PC-9 (cell line): ENCODE measurements at regions not wholly inside any gene's neighbourhood (a gene's known extent, or its start where the extent isn't known, plus 50 kb on each side); places are given as distances from the start of the nearest gene placed in this dataset.

ENCODE experiments used
- BruUV-seq: library from RNA; stranded (reverse); fragments of 400-500 nt; replicated peaks from 2 replicates; lab custom pipeline; 2021; lab: Mats Ljungman, UMichigan
- CTCF ChIA-PET: fragments of 300-600 bp; sonication (Branson Sonifier 250); formaldehyde crosslinking; loops from one replicate; lab custom pipeline; 2022; ENCODE audit warnings: antibody characterized with exemption; lab: Charles Lee
- POLR2A ChIA-PET: fragments of 300-600 bp; sonication (Branson Sonifier 250); formaldehyde crosslinking; loops from one replicate; lab custom pipeline; 2022; ENCODE audit warnings: antibody characterized with exemption; ENCODE audit not compliant: unreplicated experiment; lab: Charles Lee
- DNase-seq, 2 experiments: peaks; one replicate each; pipeline versions ENCODE4 v3.0.0 to v3.0.0-alpha.2; 2015 to 2022; ENCODE audit warnings: mixed read lengths in 1 of 2
- H2AFZ ChIP-seq: fragments of 200-600 bp; sonication (generic); 2 replicates; pipeline ENCODE4 v1.8.1; 2017; ENCODE audit warnings: antibody characterized with exemption
- H3F3A ChIP-seq: fragments of 200-600 bp; sonication (generic); 2 replicates; pipeline ENCODE4 v1.8.1; 2017; ENCODE audit warnings: antibody characterized with exemption, mild to moderate bottlenecking, low read depth; ENCODE audit not compliant: insufficient read depth
- H3K27ac ChIP-seq: fragments of 200-600 bp; sonication (generic); 2 replicates; pipeline ENCODE4 v1.6.1; 2016; ENCODE audit warnings: mixed run types
- H3K27me3 ChIP-seq: fragments of 200-600 bp; sonication (generic); 2 replicates; pipeline ENCODE4 v1.6.1; 2016; ENCODE audit warnings: low read depth, mixed run types; ENCODE audit not compliant: insufficient read depth
- H3K36me3 ChIP-seq: fragments of 200-600 bp; sonication (generic); 2 replicates; pipeline ENCODE4 v1.6.1; 2016; ENCODE audit warnings: low read depth, mixed run types
- H3K4me1 ChIP-seq: fragments of 200-600 bp; sonication (generic); replicated peaks from 2 replicates; pipeline ENCODE4 v1.6.1; 2016; ENCODE audit warnings: mixed run types; ENCODE audit not compliant: insufficient read depth
- H3K4me2 ChIP-seq: fragments of 200-600 bp; sonication (generic); 2 replicates; pipeline ENCODE4 v1.6.1; 2017; ENCODE audit warnings: mixed run types
- H3K4me3 ChIP-seq: fragments of 200-600 bp; sonication (generic); 2 replicates; pipeline ENCODE4 v1.6.1; 2016; ENCODE audit warnings: mixed run types
- H3K79me2 ChIP-seq: fragments of 200-600 bp; sonication (generic); 2 replicates; pipeline ENCODE4 v1.6.1; 2017; ENCODE audit warnings: low read depth, mixed run types
- H3K9me2 ChIP-seq: fragments of 200-600 bp; sonication (generic); 2 replicates; pipeline ENCODE4 v1.8.1; 2017; ENCODE audit warnings: mild to moderate bottlenecking; ENCODE audit not compliant: insufficient read depth
- H3K9me3 ChIP-seq: fragments of 200-600 bp; sonication (generic); 2 replicates; pipeline ENCODE4 v1.8.1; 2016; ENCODE audit warnings: low read depth; ENCODE audit not compliant: insufficient read depth
- H4K20me1 ChIP-seq: fragments of 200-600 bp; sonication (generic); 2 replicates; pipeline ENCODE4 v1.8.1; 2017; ENCODE audit not compliant: insufficient read depth
- CTCF ChIP-seq: fragments of 200-600 bp; sonication (generic); conservative IDR thresholded peaks from 2 replicates; pipeline ENCODE4 v1.6.1; 2017; ENCODE audit warnings: mixed run types, antibody characterized with exemption, mild to moderate bottlenecking, moderate library complexity
- EZH2 ChIP-seq: fragments of 200-600 bp; sonication (generic); IDR thresholded peaks from 2 replicates; pipeline ENCODE4 v1.8.0; 2017; ENCODE audit warnings: antibody characterized with exemption, low read depth
- intact Hi-C: fragments of 100-400 bp; cut with micrococcal nuclease; formaldehyde crosslinking; loops from one replicate; pipeline ENCODE4 v1.10.0; 2022; ENCODE audit not compliant: unreplicated experiment

GRCh38 chr16:14354561-14355351 is 275.3 kb downstream of the PARN start:
- H3K4me3 ChIP-seq: no peak overlapping the region
- no peaks in the 10 kb centered on the region for H3K9me2 ChIP-seq
- no peak overlapping the region for H2AFZ ChIP-seq
- no peak overlapping the region for H3K4me2 ChIP-seq
- BruUV-seq: no TSS peak
- TF ChIP-seq EZH2 (no peak), CTCF (no peak)
- no peaks in the 10 kb centered on the region for H3K9me3 ChIP-seq
- H3K27me3 ChIP-seq: no peaks in the 10 kb centered on the region
- no peaks in the 10 kb centered on the region for H4K20me1 ChIP-seq
- POLR2A ChIA-PET: interaction anchor here (0.6 kb wide), 2 partner anchors 132 to 156 kb away, joined by 3 read pairs; no protein-coding TSS in a partner anchor
- peaks cover 20% of the 10 kb centered on the region for H3F3A ChIP-seq
- no peak for DNase-seq
- CTCF ChIA-PET: no interaction called here
- no peak overlapping the region for H3K27ac ChIP-seq
- peaks cover 24% of the 10 kb centered on the region for H3K4me1 ChIP-seq
- H3K36me3 ChIP-seq: no peaks in the 10 kb centered on the region
- H3K79me2 ChIP-seq: no peaks in the 10 kb centered on the region; the same call in 1 of the 2 replicates
- intact Hi-C loops: no loop called here

GRCh38 chr16:14353340-14353739 is 276.7 kb downstream of the PARN start:
- peaks cover 24% of the 10 kb centered on the region for H3K4me1 ChIP-seq
- peaks cover 17% of the 10 kb centered on the region for H3F3A ChIP-seq
- BruUV-seq: no TSS peak
- CTCF ChIA-PET: no interaction called here
- no peaks in the 10 kb centered on the region for H3K9me2 ChIP-seq
- TF ChIP-seq CTCF (no peak), EZH2 (no peak)
- no peaks in the 10 kb centered on the region for H3K9me3 ChIP-seq
- DNase-seq: no peak
- no peaks in the 10 kb centered on the region for H4K20me1 ChIP-seq
- no peak overlapping the region for H3K27ac ChIP-seq
- POLR2A ChIA-PET: no interaction called here
- H3K4me2 ChIP-seq: no peak overlapping the region
- no peaks in the 10 kb centered on the region; the same call in 1 of the 2 replicates for H3K79me2 ChIP-seq
- no peak overlapping the region for H3K4me3 ChIP-seq
- H3K36me3 ChIP-seq: no peaks in the 10 kb centered on the region
- H2AFZ ChIP-seq: no peak overlapping the region
- intact Hi-C loops: no loop called here
- H3K27me3 ChIP-seq: no peaks in the 10 kb centered on the region

- no peaks in the 10 kb centered on the region for H3K9me3 ChIP-seq
- no peak overlapping the region for H3K27ac ChIP-seq
- ChIA-PET POLR2A (no interaction called here), CTCF (interaction anchor here (0.8 kb wide), 1 partner anchor 79 kb away, joined by 6 read pairs; no protein-coding TSS in a partner anchor)
- intact Hi-C loops: no loop called here
- peaks cover 7% of the 10 kb centered on the region for H3F3A ChIP-seq
- no peaks in the 10 kb centered on the region for H4K20me1 ChIP-seq
- H2AFZ ChIP-seq: no peak overlapping the region
- H3K4me1 ChIP-seq: peaks cover 8% of the 10 kb centered on the region
- TF ChIP-seq EZH2: no peak
- no peak for TF ChIP-seq CTCF
- no peak for DNase-seq
- BruUV-seq: no TSS peak
- no peak overlapping the region for H3K4me2 ChIP-seq
- H3K36me3 ChIP-seq: no peaks in the 10 kb centered on the region
- H3K27me3 ChIP-seq: no peaks in the 10 kb centered on the region
- H3K9me2 ChIP-seq: no peaks in the 10 kb centered on the region
- H3K4me3 ChIP-seq: no peak overlapping the region
- no peaks in the 10 kb centered on the region for H3K79me2 ChIP-seq
These were observed 278.4 kb downstream of the PARN start for GRCh38 chr16:14351647-14352046.
